HG03565 (cell line): ENCODE measurements at regions not wholly inside any gene's neighbourhood (a gene's known extent, or its start where the extent isn't known, plus 50 kb on each side); places are given as distances from the start of the nearest gene placed in this dataset.

Experiments
- ATAC-seq: cut with Tn5 transposase; IDR thresholded peaks from one replicate; pipeline ENCODE4 v1.9.1; 2021; ENCODE audit warnings: mild to moderate bottlenecking, moderate library complexity; ENCODE audit not compliant: unreplicated experiment

DNA sequence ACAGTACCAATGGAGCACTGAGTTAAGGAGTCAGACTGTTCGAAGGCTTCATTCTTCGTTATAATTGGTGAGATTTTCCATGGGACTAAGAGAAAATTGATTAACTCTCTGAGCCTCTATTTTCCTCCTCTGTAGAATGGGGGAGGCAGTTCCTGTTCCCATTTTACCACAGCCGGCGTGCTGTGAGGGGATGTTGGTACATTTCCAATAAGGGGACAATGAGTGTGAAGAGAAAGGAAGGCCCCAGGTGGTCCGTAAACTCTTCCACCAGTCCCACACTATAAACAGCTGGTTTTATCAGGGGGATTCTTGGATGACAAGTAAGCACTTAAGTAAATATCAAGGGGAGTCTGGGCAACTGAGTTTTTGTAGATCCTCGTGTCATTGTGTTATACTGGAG is 109.9 kb downstream of the DAD1 start:
- ATAC-seq: no peak

DNA sequence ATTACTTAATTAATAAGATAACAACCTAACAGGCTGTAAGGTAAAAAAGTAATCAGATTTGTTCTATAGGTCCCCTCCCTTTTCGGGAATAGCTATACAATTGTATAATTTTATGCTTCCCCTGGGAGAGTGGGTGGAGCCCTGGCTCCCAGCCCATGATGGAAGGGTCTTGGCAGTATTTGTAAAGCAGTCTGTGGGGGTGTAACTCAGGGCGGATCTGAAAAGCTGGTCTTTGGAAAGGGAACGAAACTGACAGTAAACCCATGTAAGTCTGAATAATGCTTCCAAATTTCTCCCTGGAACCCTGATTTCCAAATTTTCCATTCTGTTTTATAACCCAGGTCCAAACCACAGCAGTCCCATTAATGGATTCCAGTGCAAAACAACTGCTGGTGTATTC is 110.4 kb downstream of the DAD1 start:
- ATAC-seq: no peak

DNA sequence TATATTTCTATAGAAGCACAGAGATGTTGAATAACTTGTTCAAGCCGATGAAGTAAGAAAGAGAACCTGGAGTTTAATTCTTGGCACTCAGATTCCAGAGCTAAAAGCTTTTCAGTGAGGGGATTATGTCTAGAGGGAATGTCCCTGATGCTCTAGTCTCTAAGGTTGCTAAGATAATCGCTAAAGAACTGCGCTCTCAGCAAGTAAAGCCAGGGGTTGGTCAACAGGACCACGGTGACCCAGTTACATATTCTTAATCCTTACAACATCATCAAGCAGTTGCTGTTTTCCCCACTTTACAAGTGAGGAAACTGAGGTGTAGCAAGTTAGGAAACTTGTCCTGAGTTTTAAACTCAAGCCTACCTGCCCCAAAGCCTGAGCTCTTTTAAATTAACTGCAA is 110.8 kb downstream of the DAD1 start:
- ATAC-seq: no peak

DNA sequence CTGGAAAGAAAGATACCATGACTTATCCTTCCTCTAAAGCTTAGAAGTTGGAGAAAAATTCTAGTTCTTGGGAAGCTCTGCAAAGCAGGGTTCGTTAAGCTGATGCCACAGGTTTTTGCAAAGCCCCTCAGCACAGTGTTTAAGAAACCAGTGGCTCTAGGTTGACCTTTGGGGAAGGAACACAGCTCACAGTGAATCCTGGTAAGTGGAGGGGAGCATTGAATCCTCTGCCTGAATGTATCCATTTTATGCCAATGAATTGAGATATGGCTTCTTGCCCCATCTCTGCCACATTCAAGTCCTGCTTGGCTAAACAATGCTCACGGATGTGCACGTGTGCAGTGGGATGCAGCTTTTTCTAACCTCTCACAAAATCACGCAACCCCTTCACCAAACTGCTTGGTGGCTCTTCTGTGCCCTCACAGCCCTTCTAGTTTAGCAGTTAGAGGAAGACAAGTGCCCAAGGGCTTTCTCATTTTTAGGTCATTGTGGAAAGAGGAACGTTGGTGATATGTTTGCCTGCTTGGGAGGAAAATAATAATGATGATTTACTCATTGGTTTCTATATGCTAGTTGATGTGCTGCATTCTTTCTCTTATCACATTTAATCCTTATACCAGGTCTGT is 111.3 kb downstream of the DAD1 start:
- ATAC-seq: no peak

DNA sequence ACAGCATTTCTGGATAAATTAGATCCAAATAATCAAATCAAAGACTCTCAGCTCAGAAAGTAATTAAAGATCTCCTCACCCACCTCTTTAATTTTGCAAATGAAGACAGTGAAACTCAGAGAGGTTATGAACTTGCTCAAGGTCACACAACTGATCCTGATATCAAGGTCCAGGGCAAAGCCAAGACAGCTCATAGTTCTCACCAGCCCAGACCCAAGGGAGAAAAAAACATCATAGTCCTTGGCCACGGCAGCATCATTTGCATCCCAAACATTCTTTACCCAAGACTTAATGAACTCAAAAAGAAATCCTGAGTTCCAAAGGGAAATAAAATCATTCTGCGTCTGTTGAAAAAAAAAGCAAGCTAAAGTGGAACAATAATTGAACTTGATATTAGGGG is 112.1 kb downstream of the DAD1 start:
- ATAC-seq: no peak

DNA sequence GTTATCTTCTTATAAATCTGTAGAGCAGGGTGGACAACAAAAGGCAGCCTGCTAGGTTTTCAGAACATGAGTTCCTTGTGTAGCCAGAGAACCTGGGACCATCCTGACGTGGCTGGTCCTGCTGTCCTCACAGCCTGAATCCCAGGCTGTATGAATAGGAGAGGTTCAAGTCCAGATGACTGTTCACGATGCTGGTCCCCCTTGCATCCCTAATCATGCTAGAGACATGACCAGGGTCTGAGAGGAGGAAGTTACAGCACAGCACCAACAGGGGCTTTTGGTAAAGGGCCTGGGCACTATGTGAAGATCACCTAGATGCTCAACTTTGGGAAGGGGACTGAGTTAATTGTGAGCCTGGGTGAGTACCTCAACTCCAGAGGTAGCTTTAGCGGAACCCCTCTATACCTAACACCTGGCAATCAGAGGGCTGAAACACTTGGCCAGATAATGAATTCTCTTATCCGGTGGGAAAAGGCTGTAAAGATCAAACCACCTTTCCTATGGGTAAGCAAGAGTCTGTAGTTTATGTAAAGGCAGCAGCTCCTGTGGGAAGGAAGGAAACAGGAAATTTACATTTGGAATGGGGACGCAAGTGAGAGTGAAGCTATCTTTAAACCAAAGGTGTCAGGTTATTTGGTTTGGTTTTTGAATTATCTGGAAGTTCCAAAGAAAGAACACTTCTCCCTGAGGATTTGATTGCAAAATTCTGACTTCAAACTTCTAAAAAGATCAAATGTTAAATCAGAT is 112.8 kb downstream of the DAD1 start:
- ATAC-seq: no peak

DNA sequence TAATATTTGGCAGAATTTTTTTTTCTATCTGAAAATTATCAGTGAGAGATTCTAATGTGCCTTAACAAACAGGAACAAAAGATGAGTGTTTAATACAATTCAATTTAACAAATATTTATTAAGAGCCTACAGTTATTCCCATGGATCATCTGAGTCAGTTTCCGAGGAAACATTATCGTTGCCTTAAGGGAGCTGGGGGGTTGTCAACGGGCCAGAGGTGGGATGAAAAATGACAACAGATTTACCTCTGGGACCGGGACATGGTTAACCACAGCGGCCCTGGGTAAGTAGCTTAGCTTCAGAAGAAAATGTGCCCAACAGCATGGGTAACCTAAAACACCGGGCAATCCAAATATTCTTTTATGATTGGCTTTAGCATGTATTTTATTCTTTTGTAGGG is 113.6 kb downstream of the DAD1 start:
- no peak for ATAC-seq

DNA sequence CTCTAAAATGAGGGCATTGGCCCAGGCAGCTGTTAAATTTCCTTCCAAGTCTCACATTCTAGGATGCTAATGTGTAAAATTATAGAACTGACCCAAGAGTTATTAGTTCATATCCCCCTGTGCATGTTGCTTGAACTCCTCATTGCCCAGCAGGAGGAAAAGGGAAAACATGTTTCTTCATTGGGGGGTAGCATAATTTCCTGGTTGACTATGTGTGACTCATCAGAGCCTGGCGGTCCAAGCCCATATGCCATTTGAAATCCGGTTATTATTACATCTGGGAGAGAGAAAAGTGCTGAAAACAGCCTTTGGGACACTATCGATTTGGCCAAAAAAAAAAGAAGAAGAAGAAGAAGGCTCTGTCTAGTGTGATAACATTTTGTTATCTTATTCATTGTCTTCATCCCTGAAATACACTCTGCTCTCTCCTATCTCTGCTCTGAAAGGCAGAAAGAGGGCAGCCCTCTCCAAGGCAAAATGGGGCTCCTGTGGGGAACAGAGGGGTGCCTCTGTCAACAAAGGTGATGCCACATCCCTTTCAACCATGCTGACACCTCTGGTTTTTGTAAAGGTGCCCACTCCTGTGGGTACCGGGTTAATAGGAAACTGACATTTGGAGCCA is 114.2 kb downstream of the DAD1 start:
- no peak for ATAC-seq

DNA sequence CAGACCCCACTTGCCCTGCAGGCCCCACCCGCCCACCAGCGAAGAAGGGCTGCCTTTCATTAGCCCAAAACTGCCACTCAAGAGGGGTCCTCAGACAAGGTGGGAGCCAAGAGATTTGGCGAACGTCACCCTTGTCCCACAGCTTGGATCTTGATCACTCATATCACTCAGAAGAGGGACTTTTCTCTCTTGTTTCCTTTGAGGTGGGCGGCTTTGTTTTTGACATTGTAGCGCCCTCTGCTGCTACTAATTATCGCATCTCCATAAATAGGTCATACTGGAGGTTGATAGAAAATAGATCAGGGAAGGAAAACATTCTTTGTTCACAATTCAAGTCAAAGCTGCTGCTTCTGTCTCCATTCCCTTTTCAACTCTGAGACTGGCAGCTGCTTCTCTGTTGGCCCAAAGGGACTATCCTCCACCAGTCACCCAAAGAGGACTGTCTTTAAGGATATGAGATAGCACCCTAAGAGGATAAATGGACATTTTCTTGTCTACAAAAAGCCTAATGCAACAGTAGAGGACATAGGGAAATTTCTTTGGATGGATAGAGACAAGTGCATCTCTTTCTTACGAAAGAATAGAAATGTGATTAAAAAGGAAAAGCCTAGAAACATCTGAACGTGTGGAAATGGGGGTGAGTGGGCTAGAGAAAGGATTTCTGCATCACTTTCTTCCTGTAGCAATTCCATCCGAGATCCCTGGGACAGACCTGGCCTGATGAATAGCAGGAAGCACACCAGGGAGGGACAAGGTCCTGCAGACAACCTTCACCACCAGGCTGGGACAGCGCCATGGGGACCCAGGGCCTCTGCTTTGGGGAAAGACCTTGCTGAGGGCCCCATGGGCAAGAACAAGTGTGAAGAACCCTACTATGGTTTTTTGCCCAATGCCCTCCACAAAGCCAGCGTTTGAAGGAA is 115.8 kb downstream of the DAD1 start:
- peak; percentile 47 for ATAC-seq

DNA sequence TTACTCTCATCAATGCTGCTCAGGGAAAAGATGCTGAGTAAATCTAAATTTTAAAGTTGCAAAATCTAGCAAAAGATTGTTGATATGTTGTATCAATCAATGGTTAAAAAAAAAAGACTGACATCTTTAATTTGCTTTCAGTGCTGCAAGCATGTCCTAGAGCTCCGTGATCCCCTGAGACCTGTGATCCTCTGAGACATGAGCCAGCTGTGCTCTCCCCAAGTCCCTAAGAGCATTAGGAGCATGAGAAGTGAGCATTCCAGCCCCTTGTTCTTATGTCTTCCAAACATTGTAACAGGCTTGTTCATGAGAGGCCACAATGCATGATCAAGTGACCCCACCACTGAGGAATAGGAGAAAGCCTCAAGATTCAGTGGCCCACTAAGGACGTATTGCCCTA is 116.6 kb downstream of the DAD1 start:
- ATAC-seq: no peak

DNA sequence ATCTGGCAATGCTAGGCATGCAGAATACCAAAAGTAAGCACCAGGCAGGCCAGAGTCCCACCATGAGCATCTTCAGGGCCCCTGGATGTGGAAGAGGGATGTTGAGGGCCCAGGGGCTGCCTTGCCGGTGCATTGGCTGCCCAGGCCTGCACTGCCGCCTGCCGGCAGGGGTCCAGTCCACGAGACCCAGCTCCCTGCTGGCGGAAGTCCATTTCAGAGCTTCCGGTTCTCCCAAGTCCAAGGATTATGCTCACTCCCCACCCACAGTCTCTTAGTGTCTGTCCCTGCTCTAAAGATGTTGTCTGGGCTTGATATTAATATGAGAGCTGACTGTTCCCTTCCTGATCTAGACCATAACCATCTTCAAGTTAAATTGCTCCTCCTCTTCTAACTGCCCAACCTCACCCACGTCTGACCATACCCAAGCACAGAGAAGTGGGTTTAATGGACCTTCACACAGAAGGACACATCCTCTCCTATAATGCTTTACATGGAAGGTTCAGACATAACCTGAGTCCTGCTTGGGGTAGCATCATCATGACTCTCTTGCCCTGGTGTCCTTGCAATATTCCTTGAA is 117.4 kb downstream of the DAD1 start:
- ATAC-seq: no peak

DNA sequence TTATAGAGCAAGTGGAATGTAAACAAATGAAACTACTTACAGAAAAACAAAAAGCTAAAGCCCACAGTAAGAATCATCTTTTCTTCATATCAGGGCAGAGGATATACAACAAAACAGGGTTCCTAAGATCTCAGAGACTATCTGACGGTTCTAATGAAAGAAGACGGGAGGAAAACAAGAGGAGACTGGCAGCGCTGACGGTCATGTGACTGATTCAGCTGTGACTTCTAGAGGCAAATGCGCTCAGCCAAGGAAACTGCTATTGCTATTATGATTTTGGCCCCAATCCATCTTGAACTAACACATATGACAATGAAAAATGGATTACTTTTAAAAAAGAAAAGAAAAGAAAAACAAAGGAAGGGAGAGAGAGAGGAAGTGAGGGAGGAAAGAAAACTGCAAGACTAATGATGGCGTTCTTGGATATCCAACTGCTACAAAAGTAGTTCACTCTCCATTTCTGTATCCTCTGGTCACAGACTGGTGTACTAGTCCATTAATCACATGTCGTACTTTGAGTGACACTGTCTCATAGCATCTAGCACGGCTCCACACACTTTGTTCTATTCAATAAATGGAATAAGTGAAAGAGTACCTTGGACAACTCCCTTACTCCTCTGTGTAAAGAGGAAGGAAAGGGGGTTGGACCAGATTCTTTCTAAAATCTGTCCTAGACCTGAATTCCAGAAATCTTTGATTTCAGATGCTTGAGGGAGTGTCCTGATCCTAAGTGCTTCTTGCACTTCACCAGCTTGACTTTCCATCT is 119.3 kb downstream of the DAD1 start:
- no peak for ATAC-seq

DNA sequence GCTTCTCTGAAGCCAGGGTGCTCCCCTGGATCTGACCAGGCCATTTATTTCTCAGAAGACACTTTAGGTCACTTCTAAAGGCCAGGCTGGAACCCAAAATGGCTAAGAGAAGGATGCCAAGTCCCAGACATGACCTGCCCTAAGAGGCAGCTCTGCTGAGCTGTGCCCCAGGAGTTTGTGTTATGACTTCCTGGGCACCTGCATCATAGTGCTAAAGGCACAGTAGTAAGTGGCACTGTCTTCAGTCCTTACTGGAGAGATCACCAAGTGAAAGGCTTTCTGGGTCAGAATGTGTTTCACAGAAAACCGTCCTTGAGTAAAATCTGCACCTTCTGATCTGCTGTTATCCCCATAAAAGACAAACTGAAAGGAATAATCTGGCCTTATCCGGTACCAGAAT is 120.2 kb downstream of the DAD1 start:
- no peak for ATAC-seq

DNA sequence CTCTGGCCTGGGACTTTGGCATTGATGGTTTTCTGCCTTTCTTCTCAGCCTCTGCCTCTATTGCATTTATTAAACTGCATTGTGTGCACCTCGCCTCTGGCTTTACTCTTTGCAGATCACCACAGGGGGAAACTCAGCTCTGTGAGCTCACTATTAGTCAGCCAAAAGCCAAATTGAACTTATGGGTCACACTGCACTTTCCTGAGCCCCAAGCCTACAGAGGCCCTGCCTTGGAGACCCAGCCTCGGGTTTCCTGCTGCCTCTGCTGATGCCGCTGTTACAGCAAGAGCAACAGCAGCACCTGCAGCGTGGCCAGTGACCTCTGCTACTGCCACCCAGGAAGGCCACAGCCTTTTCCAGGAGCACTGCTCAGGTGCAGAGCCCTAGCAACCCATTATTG is 122.5 kb downstream of the DAD1 start:
- ATAC-seq: peak; percentile 38

DNA sequence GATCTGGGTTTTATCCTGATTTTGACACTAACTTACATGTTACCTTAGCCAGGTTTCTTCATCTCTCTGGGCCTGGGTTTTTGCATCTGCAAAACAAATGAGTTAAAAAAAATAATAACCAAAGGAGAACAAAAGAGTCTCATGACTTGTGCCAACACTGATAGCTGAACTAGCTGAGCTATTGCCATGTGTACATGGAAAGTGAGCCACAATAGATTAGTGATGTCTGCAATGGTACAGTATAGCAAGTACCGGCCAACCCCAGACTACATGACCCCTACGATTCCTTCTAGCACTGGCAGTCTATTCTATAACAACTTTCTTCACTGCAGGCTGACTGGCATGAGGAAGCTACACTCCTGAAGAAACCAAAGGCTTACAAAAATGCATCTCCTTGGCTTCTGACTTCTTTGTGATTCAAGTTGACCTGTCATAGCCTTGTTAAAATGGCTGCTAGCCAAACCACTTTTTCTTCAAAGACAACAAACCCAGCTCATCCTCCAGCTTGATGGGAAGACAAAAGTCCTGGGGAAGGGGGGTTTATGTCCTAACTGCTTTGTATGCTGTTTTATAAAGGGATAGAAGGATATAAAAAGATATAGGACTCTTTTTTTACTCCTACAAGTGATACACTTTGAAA is 123.7 kb downstream of the DAD1 start:
- ATAC-seq: no peak

DNA sequence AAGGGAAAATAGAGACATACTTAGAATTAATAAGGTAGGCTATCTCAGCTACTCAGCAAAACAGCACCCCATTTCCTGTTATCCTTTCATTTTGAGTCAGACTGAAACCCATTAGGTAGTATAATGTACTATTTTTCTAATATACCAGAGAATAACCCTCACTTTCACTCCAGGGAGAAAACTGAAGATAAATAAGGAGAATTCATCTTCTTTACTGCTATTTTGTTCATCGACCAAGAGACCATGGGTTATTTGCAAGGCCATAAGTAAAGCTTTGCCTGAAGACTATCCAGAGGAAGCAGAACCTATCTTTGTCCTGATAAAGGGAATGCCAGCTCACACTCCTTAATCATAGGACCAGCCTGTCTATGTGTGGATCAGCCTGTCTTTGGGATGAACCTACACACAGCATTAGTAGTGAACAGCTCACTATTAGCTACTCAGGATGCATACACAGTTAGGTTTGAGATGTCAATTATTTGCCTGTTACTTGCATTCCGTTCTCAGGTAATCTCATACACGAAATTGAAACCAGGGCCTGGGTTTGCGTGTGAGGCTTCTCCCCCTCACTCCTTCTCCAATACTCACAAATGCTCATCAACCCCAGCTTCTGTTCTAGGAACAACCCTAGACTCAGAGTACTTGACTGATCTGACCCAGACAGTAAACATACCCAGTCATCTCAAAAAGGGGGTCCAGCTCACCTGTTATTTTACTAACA is 124.4 kb downstream of the DAD1 start:
- peak; percentile 53 for ATAC-seq

DNA sequence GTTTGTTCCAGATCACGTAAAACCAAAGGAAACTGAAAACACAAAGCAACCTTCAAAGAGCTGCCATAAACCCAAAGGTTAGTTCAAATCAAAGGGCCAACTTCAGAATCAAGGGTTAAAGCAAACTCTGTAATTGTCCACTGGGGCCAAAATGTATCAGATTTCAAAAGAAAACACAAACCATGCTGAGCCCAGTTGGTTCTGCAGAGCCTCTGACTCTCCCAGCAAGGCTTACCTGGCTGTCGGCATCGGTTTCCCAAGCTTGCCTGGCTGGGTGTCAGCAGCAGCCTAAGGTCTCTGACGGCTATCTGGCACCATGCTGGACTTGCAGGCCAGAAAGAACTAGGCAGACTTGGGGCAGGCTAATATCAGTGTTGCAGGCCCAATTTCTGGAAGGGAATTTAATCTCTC is 125.3 kb downstream of the DAD1 start:
- ATAC-seq: no peak

DNA sequence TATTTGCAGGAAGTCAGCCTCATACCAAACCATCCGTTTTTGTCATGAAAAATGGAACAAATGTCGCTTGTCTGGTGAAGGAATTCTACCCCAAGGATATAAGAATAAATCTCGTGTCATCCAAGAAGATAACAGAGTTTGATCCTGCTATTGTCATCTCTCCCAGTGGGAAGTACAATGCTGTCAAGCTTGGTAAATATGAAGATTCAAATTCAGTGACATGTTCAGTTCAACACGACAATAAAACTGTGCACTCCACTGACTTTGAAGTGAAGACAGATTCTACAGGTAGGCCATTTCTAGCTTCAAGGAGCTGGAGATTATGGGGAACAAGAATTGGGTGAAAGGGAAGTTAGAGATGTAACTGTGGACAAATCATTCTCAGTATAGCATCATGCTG is 126.1 kb downstream of the DAD1 start:
- no peak for ATAC-seq
